Sigmoid colon (tissue), 4 donors: ENCODE measurements at regions not wholly inside any gene's neighbourhood (a gene's known extent, or its start where the extent isn't known, plus 50 kb on each side); places are given as distances from the start of the nearest gene placed in this dataset.

Source experiments
- CTCF ChIP-seq, 4 experiments: fragments of 450-650 bp in 3 of 4; fragments of 200-600 bp in 1 of 4; IDR thresholded peaks; one replicate each; pipeline ENCODE4 v1.5.1; 2016 to 2019; ENCODE audit warnings: antibody characterized with exemption in 4 of 4, mild to moderate bottlenecking in 3 of 4, moderate library complexity in 2 of 4
- EP300 ChIP-seq, 4 donors: sonication (generic); formaldehyde crosslinking; IDR thresholded peaks; one replicate each; pipeline ENCODE4 v1.6.1; 2017; ENCODE audit warnings: antibody characterized with exemption in 4 of 4
- POLR2A ChIP-seq, 2 donors: fragments of 450-650 bp; IDR thresholded peaks; one replicate each; pipeline ENCODE4 v1.6.1; 2016; ENCODE audit warnings: antibody characterized with exemption in 2 of 2, mild to moderate bottlenecking in 2 of 2, moderate library complexity in 2 of 2
- POLR2AphosphoS5 ChIP-seq, 4 donors: sonication (generic); formaldehyde crosslinking; IDR thresholded peaks; one replicate each; pipeline ENCODE4 v1.6.1; 2017; ENCODE audit warnings: antibody characterized with exemption in 4 of 4

GRCh38 chr12:41959271-41959670 is 185.4 kb downstream of the GXYLT1 start:
- TF ChIP-seq CTCF (IDR thresholded peaks at IDR 0.05): no peak
- no peak for TF ChIP-seq POLR2A (IDR thresholded peaks at IDR 0.05)
- TF ChIP-seq EP300 (IDR thresholded peaks at IDR 0.05): no peak
- TF ChIP-seq POLR2AphosphoS5 (IDR thresholded peaks at IDR 0.05): no peak
